GM21717 (cell line): ENCODE measurements at regions not wholly inside any gene's neighbourhood (a gene's known extent, or its start where the extent isn't known, plus 50 kb on each side); places are given as distances from the start of the nearest gene placed in this dataset.
"Not testable (repeated sequence)": the region's sequence is repeated elsewhere in the genome, so short reads cannot be mapped to it uniquely, and the experiment has no call there.

Source experiments
- ATAC-seq: cut with Tn5 transposase; IDR thresholded peaks from one replicate; pipeline ENCODE4 v1.9.1; 2021; ENCODE audit warnings: mild to moderate bottlenecking, moderate library complexity; ENCODE audit not compliant: unreplicated experiment

DNA sequence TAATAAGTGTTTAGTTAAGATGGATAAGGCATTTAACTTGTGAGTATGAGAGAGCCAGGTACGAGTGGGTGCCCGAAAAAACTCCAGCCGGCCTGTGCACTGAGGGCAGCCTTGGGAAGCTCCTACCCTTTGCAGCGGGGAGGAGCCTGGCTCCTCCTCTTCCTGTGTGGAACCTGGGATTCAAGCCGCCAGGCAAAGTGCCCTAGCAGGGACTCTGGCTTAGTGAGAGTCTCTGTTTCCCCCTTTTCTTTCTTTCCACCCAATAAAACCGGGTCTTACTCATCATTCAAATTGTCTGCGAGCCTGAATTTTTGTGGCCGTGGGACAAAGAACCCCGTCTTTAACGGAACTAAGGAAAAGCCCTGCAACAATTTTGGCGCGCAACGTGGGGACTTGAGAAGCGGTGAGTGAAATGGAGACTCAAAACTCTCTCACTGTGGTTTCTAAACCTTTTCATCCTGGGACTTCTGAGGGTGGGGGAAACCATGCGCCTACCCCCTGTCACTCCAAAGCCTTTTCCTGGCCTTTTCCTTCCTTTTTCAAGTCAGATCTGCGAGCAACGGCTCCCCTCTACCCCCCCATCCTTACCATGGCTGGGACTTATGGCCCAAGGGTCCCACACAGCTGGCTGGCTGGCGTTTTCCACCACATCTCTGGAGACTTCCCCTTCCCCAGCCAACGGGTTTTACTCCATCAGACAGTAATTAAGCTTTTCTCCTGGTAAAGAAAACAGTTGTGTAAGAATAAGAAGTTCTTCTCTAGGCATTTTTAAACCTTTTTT, 535.7 kb upstream of the ACO1 start:
- no peak for ATAC-seq

DNA sequence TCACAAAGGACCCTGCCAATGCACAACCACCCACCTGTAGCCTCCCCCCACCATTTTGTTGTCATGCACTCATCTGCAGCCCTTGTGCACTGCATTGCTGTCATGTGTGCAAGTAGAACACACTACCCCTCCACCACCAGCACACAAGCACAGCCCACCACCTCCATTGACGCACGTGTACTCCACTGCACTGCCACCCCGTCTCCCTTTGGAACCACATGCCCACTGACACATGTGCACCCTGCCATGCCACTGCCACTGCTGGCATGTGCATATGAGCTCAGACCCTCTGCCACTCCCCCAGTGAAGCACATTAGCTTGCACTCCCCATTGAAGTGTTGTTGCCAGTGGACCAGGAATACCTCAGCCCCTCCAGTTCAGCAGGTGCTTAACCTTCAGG, 530.3 kb upstream of the ACO1 start:
- ATAC-seq = no peak

DNA sequence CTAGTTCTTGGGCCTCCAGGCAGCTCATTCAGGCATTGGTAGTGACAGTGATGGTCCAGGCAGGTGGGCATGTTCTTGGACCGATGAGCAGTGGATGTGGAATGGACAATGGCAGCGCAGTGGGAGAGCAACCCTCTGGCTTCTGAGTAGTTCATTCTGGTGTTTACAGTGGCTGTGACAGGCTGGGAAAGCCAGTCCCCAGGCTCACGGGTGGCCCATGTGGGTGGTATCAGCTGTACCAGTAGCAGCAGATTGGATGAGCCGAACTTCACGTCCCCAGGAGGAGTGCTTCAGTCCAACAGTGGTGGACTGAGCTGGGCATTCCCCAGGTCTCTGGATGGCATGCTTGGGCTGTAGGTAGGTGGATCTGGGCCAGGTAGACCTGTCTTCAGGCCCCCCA, 515.6 kb upstream of the ACO1 start:
- no peak for ATAC-seq

DNA sequence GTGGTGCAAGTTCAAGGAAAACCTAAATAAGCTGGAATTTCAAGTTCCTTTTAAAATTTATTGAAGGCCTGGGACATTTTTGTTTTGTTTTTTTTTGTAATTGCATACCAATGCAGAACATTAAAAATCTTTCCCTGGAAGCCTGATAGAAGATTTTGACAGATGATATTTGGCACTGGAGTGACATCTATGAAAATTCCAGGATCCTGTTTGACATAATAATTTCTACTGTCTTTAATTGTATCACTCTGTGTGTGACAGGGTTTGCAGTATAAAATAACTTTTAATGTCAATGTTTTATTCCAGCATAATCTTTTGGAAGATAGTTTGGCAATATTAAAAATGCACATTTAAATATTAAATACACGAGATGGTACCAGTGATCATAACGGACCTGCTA, 514.2 kb upstream of the ACO1 start:
- no peak for ATAC-seq

DNA sequence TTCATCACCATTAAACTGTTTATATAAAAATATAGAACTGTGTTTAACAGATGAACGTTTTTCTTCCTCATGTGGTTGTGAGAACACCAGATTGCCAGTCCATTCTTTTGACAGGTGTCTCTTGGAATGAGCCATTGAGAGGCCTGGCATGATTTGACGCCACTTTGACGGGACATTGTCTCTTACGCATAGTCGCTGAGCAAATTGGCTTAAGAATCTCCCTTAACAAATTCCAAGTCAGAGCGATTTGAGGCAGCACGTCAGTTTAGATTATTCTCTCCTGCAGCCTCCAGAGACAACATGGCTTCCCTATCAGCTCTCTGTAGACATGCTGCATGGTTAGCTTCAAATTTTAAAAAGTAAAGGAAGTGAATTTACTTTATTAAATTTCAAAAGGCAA, 510.7 kb upstream of the ACO1 start:
- ATAC-seq = no peak

DNA sequence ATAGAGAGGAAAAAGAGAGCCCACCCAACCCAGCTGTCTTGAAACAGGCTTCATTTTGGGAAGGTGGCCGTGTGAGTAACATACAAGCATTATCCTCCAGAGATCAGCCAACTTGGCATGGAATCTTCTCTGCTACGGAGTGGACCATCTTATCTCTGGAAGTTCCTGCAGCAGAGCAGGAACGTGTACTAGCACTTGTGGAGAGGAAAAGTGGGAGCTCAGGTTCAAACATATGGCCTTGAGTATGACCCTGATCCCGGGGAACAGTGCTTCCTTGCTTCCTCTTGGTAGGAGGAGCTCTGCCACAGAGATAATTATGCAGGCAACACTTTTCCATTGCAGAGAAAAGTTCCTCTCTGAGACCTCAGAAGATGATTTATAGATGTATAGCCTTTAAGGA, 490.4 kb upstream of the ACO1 start:
- no peak for ATAC-seq

DNA sequence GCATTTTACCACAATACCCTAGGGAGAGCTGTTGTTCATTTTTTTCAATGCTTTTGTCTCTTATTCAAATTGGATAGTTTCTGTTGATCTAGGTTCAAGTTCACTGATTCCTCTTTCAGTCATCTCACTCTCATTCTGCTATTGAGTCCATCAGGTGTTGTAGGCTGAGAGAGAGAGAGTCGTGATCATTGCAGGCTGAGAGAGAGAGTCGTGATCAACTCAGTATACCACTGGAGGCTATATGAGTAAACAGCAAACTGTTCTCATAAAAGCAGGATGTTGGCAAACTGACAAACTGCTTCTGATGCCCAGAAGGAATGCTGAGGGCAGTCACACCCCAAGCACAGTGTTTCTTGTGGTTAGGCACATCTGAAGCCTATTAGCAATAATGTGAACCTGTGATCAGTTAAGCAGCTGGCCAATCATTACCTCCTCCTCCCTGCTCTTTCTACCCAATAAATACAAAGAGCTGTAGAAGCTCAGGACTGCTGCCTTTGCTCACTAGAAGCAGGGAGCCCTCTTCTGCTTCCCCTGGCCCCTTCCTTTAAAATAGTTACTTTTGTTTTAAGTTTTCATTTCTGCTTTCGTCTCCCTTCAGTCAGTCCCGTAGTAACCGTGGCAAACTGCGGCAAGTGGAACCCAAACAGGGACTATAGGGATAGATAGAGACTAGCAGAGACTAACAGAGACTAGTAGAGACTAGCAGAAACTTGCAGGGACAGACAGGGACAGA, 476.1 kb upstream of the ACO1 start:
- peak; percentile 90 for ATAC-seq

DNA sequence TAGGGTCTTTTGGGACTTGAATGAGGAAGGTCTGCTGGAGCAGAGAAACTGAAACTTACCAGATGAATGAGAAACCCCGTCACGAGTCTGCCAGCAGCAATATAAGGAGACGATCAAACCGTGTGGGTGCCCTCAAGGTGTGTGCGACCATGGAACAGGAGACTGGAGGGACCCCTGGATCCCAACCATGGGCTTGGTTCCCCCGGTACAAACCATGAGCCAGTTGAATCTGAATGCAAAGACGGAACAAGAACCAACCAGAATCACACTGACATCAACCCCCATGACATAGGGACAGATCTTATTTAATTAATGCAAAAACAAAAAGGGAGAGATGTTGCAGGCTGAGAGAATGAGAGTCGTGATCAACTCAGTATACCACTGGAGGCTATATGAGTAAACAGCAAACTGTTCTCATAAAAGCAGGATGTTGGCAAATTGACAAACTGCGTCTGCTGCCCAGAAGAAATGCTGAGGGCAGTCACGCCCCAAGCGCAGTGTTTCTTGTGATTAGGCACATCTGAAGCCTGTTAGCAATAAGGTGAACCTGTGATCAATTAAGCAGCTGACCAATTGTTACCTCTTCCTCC, 475.5 kb upstream of the ACO1 start:
- no peak for ATAC-seq

DNA sequence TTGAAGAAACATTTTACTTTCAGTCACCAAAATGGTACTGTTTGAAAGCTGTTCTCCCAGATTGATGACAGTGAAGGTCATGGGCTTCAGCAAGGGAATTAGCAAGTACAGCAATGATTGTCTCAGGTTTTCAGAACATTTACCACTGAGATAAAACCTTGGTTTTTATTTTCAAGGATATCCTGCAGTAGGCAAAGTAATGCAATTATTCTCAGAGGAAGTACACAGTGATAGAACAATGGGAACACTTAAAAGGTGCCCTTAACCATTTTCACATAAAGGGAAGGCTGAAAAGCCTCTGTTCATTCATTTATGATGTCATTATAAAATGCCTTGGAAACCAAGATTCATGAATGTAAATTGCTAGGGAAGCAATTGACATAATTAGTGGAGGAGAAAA, 471.8 kb upstream of the ACO1 start:
- ATAC-seq = no peak

DNA sequence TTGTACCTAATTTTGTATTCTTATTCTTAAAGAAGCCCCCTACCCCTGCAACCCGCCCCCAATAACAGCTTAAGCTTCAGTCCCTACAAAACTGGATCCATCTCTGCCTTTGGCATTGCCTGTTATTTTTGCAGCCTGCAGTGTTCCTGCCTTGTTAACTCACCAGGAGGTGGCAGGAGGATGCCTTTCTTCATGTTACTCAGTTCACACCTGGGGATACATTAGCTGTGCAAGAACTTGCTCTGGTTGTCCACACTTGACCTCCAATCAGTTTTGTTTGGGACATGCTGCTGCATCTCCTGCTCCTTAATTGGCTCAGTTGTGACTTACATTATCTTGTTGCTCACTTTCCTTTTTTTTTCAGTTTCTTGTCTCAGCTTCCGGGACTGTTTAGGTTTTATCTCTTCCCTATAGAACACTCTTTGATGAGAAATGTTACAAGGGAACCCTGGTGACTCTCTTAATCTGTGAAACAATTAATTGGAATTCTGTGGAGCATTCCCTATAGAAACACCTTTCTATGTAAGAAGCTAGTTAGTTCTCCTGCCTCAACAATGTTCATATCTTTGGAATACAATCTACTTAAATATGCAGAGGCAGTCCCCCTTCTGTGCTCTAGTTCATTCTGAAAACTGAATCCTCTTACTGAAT, 467.7 kb upstream of the ACO1 start:
- ATAC-seq = no peak

DNA sequence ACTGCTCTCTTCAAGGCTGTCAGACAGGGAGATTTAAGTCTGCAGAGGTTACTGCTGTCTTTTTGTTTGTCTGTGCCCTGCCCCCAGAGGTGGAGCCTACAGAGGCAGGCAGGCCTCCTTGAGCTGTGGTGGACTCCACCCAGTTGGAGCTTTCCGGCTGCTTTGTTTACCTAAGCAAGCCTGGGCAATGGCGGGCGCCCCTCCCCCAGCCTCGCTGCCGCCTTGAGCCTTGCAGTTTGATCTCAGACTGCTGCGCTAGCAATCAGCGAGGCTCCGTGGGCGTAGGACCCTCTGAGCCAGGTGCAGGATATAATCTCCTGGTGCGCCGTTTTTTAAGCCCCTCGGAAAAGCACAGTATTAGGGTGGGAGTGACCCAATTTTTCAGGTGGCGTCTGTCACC, 446.7 kb upstream of the ACO1 start:
- not testable (repeated sequence) for ATAC-seq

DNA sequence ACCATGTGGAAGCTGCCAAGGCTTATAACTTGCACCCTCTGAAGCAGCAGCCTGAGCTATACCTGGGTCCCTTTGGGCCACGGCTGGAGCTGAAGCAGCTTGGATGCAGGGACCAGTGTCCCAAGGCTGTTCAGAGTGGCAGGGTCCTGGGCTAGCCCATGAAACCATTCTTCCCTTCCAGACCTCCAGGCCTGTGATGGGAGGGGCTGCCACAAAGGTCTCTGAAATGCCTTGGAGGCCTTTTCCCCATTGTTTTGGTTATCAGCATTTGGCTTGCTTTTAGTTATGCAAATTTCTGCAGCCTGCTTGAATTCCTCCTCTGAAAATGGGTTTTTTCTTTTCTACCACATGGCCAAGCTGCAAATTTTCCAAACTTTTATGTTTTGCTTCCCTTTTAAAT, 433.7 kb upstream of the ACO1 start:
- no peak for ATAC-seq

DNA sequence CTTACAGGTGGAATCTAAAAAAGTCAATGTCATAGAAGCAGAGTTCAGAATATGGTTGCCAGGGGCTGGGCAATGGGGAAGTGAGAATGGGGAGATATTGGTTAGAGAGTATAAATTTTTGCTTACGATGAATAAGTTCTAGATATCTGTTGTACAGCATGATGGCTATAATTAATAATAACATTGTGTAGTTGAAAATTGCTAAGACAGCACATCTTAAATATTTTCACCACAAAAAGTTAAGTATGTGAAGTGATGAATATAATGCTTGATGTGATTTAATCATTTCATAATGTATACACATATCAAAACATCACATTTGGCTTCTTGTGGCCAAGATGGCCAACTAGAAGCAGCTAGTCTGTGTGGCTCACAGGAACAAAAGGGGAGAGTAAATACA, 425.9 kb upstream of the ACO1 start:
- no peak for ATAC-seq

DNA sequence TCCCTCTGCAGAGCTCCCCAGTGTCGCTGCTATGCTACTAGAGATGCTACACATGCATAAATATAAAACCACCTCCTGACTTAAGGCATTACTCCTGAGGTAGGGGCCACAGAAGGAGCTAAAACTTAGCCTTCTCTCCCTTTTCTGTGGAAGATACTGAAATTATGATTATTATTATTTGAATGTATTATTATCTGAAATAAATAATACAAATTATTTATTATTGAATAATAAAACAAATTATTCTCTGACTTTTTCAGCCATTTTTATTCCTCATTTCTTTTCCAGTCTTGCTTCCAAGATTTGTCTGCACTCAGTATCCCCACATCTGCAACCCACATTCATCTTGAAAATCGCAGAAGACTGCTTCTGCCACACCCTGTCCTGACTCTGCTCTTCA, 414.9 kb upstream of the ACO1 start:
- no peak for ATAC-seq

DNA sequence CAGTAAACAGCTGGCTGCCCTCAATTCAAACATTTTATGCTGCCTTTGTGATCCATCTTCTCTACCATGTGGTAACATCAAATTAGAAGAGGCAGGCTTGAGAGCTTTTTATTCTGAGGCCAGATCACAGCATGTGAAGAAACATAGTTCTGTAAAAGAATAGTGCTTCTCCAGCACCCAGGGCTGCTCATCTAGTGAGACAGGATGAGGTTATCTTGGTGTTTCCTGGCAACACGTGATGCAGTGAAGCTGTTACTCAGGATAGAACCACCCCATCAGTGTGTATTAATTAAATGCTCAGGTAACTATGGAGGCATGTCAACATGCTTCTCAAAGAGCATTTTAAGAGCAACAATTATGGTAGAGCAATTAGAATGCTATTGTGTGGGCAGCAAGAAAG, 400.5 kb upstream of the ACO1 start:
- no peak for ATAC-seq

DNA sequence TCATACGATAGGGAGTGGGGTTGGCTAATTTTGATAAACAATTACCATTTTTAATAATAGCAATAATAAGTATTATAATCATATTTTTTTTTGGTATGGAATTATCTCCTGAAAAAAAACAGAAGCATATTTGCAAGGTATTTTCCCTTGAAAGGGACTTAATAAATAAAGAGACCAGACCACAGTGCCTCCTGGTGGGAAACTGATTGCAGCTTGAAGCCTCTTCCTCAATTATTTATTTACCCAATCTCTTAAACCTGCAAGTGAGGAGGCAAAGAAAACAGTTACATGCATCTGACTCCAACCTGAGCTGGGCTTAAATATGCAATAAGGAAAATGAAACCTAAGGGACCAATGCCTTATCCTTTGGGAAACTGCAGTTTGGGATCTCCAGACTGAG, 388.1 kb upstream of the ACO1 start:
- no peak for ATAC-seq

DNA sequence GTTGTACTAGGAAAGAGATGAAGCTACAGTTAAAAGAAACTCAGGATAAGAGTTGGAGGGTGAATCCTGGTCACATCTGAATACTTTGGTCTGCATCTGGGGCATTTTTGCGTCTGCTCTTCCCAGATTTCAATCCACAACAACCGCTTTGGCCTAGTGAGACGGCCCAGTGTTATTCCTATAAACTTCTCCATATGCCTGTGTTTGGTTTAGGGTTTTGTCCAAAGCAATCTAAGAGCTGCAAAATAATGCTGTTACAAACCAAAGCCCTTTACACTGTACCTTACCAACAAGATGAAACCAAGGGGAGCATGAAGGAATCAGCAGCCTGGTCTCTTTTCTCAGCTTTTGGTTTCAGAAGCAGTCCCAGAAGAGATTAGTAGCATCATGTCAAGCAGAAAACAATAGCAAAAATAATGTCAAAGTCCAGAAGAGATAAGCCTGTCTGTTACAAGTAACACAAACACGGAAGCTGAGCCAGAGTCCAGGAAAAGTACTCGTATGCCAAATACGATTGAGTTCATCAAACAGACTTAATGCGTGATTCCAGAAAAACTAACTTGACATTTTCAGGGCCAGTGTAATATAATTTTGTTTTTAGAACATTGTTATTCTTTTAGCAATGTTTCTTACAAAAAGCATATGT, 379.9 kb upstream of the ACO1 start:
- ATAC-seq = no peak

DNA sequence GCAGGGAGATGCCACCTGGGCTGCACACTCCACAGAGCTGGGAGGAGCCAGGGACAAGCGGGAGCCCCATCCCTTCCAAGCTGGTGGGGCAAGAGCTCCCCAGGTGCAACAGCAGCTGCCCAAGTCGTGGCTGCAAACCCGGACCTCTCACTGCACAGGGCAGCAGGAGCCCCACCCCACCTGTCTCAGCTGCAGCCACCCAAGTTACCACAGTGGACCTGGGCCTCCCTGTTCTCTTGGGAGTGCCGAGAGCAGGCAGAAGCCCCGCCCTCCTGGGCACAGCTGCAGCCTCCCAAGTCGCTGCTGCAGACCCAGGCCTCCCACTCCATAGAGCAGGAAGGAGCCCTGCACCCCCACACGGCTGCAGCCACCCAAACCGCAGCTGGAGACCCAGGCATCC, 374.1 kb upstream of the ACO1 start:
- ATAC-seq = no peak

DNA sequence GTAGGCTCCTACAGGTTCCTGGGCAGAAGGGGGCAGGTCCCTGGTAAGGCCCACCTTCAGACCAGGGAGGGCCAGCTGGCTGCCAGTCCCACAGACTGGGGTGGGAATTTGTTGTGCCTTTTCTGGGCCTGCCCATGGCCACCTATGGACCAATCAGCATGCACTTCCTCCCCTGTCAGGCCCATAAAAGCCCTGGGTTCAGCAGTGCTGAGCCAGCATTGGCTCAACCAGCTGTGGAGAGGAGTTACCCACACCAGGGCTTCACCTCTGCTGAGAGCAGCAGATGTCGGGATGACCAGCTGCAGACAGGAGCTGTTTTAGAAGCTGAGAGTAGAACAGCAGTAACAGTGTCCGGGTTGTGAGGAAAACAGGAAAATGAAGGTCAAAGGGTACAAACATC, 373.4 kb upstream of the ACO1 start:
- ATAC-seq = no peak

DNA sequence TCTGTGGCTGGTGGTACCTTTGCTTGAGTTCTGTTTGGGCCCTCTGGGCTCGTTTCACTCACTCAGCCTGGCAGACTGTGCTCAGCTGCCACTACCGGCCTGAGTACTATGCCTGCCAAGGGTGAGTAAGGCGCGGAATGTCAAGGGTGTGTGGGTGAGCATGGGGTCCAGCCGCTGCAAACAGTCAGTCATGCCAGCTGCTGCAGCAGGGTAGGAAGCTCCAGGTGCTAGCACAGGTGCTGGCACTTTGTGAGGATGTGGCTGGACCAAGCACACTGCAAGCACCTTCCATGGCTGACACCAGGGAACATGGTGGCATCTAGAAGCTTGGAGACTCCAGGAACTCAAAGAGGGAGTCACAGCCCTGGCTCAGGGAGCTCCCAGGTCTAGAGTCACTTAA, 368.6 kb upstream of the ACO1 start:
- ATAC-seq = no peak

DNA sequence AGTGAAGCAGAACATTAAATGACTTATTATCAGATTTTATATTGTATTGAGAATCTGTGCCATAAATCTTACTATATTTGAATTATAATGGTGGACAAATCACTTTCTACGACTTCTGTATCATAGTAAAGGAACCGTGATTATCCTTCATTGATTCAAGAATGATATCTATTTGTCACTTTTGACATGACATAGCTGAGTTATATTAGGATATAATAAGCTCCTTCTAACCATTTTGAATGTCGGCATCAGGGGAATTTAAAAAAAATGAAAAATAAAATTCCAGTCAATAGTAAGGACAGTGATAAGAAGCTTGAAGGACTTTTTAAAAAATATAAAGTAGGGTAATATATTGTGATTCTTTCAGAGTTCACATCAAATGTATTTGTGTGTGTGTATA, 338.9 kb upstream of the ACO1 start:
- no peak for ATAC-seq
